ENCODE measurements at regions not wholly inside any gene's neighbourhood (a gene's known extent, or its start where the extent isn't known, plus 50 kb on each side); places are given as distances from the start of the nearest gene placed in this dataset.

- ATAC-seq (no peak), DNase-seq (no peak)
- Histone ChIP-seq H3F3A (ENCODE audit: low read length, unreplicated experiment) (no peaks in the 10 kb centered on the region), H3K9ac (ENCODE audit: low read length) (no peak overlapping the region), H3K36me3 (ENCODE audit: low read depth, low read length) (no peaks in the 10 kb centered on the region), H3K4me1 (ENCODE audit: insufficient read depth, low read length) (no peaks in the 10 kb centered on the region), H3K9me3 (ENCODE audit: low read length) (no peaks in the 10 kb centered on the region), H3K4me3 (ENCODE audit: low read length) (no peak overlapping the region), H3K4me2 (ENCODE audit: low read length) (no peak overlapping the region), H4K20me1 (ENCODE audit: low read length) (no peaks in the 10 kb centered on the region), H2AFZ (ENCODE audit: low read length) (no peak overlapping the region), H3K79me2 (ENCODE audit: low read length) (no peaks in the 10 kb centered on the region), H3K9me2 (replicated peaks; ENCODE audit: low read length) (no peaks in the 10 kb centered on the region), H3K27me3 (ENCODE audit: low read length) (no peaks in the 10 kb centered on the region), H3K27ac (ENCODE audit: low read length) (no peak overlapping the region)
- no TSS peak for BruUV-seq (replicated peaks)
- TF ChIP-seq CTCF (conservative IDR thresholded peaks at IDR 0.05; ENCODE audit: low read depth, low read length) (no peak), EZH2phosphoT487 (IDR thresholded peaks at IDR 0.05; ENCODE audit: borderline replicate concordance, low read length) (no peak), EZH2 (IDR thresholded peaks at IDR 0.05; ENCODE audit: low read length, unreplicated experiment) (no peak)
- CTCF ChIA-PET: no interaction called here
- POLR2A ChIA-PET (ENCODE audit: unreplicated experiment): no interaction called here
- intact Hi-C loops (cut with micrococcal nuclease): no loop called here
Observed at GRCh38 chr9:82302968-82303655, 314.5 kb downstream of the SPATA31D1 start.

- H3K9me2 ChIP-seq (replicated peaks; ENCODE audit: low read length): no peaks in the 10 kb centered on the region
- no peak overlapping the region for H3K9ac ChIP-seq (ENCODE audit: low read length)
- H2AFZ ChIP-seq (ENCODE audit: low read length): no peak overlapping the region
- CTCF ChIA-PET: no interaction called here
- DNase-seq (no peak), ATAC-seq (no peak)
- TF ChIP-seq EZH2 (IDR thresholded peaks at IDR 0.05; ENCODE audit: low read length, unreplicated experiment) (no peak), EZH2phosphoT487 (IDR thresholded peaks at IDR 0.05; ENCODE audit: borderline replicate concordance, low read length) (no peak), CTCF (conservative IDR thresholded peaks at IDR 0.05; ENCODE audit: low read depth, low read length) (no peak)
- H3K79me2 ChIP-seq (ENCODE audit: low read length): no peaks in the 10 kb centered on the region
- POLR2A ChIA-PET (ENCODE audit: unreplicated experiment): no interaction called here
- no peaks in the 10 kb centered on the region for H3K9me3 ChIP-seq (ENCODE audit: low read length)
- no peak overlapping the region for H3K4me3 ChIP-seq (ENCODE audit: low read length)
- BruUV-seq (replicated peaks): no TSS peak
- H3K4me2 ChIP-seq (ENCODE audit: low read length): no peak overlapping the region
- H3K36me3 ChIP-seq (ENCODE audit: low read depth, low read length): no peaks in the 10 kb centered on the region
- H3K4me1 ChIP-seq (ENCODE audit: insufficient read depth, low read length): peaks cover 1% of the 10 kb centered on the region; the same call in 1 of the 2 replicates
- intact Hi-C loops (cut with micrococcal nuclease): no loop called here
- H3K27ac ChIP-seq (ENCODE audit: low read length): no peak overlapping the region
- H4K20me1 ChIP-seq (ENCODE audit: low read length): no peaks in the 10 kb centered on the region
- no peaks in the 10 kb centered on the region for H3K27me3 ChIP-seq (ENCODE audit: low read length)
- no peaks in the 10 kb centered on the region for H3F3A ChIP-seq (ENCODE audit: low read length, unreplicated experiment)
Observed at GRCh38 chr9:82308836-82309235, 320.3 kb downstream of the SPATA31D1 start.

- TF ChIP-seq CTCF (conservative IDR thresholded peaks at IDR 0.05; ENCODE audit: low read depth, low read length): no peak
- no peak for TF ChIP-seq EZH2 (IDR thresholded peaks at IDR 0.05; ENCODE audit: low read length, unreplicated experiment)
- TF ChIP-seq EZH2phosphoT487 (IDR thresholded peaks at IDR 0.05; ENCODE audit: borderline replicate concordance, low read length): no peak
- ATAC-seq: no peak
- no peaks in the 10 kb centered on the region for H3K9me3 ChIP-seq (ENCODE audit: low read length)
- no peaks in the 10 kb centered on the region for H3K36me3 ChIP-seq (ENCODE audit: low read depth, low read length)
- H2AFZ ChIP-seq (ENCODE audit: low read length): no peak overlapping the region
- H3K4me1 ChIP-seq (ENCODE audit: insufficient read depth, low read length): peaks cover 3% of the 10 kb centered on the region; the same call in 1 of the 2 replicates
- H3K9ac ChIP-seq (ENCODE audit: low read length): no peak overlapping the region
- CTCF ChIA-PET: no interaction called here
- H3K27ac ChIP-seq (ENCODE audit: low read length): no peak overlapping the region
- DNase-seq: peak; percentile 14
- no peaks in the 10 kb centered on the region for H4K20me1 ChIP-seq (ENCODE audit: low read length)
- H3K4me3 ChIP-seq (ENCODE audit: low read length): no peak overlapping the region
- intact Hi-C loops (cut with micrococcal nuclease): no loop called here
- POLR2A ChIA-PET (ENCODE audit: unreplicated experiment): no interaction called here
- H3K27me3 ChIP-seq (ENCODE audit: low read length): no peaks in the 10 kb centered on the region
- H3K79me2 ChIP-seq (ENCODE audit: low read length): no peaks in the 10 kb centered on the region
- H3F3A ChIP-seq (ENCODE audit: low read length, unreplicated experiment): no peaks in the 10 kb centered on the region
- H3K4me2 ChIP-seq (ENCODE audit: low read length): no peak overlapping the region
- no peaks in the 10 kb centered on the region for H3K9me2 ChIP-seq (replicated peaks; ENCODE audit: low read length)
- BruUV-seq (replicated peaks): no TSS peak
Observed at GRCh38 chr9:82313697-82314096, 325.1 kb downstream of the SPATA31D1 start.

Data from PC-3 (cell line).